Fibroblast of lung (primary cell): ENCODE measurements at regions not wholly inside any gene's neighbourhood (a gene's known extent, or its start where the extent isn't known, plus 50 kb on each side); places are given as distances from the start of the nearest gene placed in this dataset.
"Not testable (repeated sequence)": the region's sequence is repeated elsewhere in the genome, so short reads cannot be mapped to it uniquely, and the experiment has no call there.

Source experiments
- DNase-seq, 2 donors: peaks; one replicate each; pipeline versions ENCODE4 v3.0.0 to v3.0.0-alpha.2; 2010; ENCODE audit warnings: low read depth in 2 of 2
- H2AFZ ChIP-seq: 2 replicates; pipeline ENCODE4 v1.5.1; 2012; ENCODE audit warnings: low read length, control low read depth, inconsistent platforms
- H3K27ac ChIP-seq: 2 replicates; pipeline ENCODE4 v1.5.1; 2011; ENCODE audit warnings: low read length, control low read depth; ENCODE audit not compliant: insufficient read depth
- H3K27me3 ChIP-seq: 2 replicates; pipeline ENCODE4 v1.5.1; 2011; ENCODE audit warnings: mild to moderate bottlenecking, low read length; ENCODE audit not compliant: control insufficient read depth, insufficient read depth
- H3K36me3 ChIP-seq: 2 replicates; pipeline ENCODE4 v1.5.1; 2011; ENCODE audit warnings: low read length; ENCODE audit not compliant: control insufficient read depth, insufficient read depth
- H3K4me1 ChIP-seq: 2 replicates; pipeline ENCODE4 v1.5.1; 2011; ENCODE audit warnings: low read length; ENCODE audit not compliant: control insufficient read depth, insufficient read depth; ENCODE audit errors: extremely low read depth
- H3K4me2 ChIP-seq: 2 replicates; pipeline ENCODE4 v1.5.1; 2011; ENCODE audit warnings: low read length, control low read depth; ENCODE audit not compliant: insufficient read depth; ENCODE audit errors: extremely low read depth
- H3K4me3 ChIP-seq, 4 experiments: fragments of 200-600 bp in 1 of 4; sonication (generic) in 1 of 4; replicated peaks in 1 of 4; 2 replicates each; pipeline ENCODE4 v1.5.1; 2011 to 2016; ENCODE audit warnings: low read length in 4 of 4, low read depth in 3 of 4, mild to moderate bottlenecking in 3 of 4, control low read depth in 2 of 4, inconsistent platforms in 1 of 4, mixed read lengths in 1 of 4; ENCODE audit not compliant: insufficient read depth in 1 of 4; ENCODE audit errors: control extremely low read depth in 1 of 4
- H3K79me2 ChIP-seq: 2 replicates; pipeline ENCODE4 v1.5.1; 2012; ENCODE audit warnings: mild to moderate bottlenecking, low read length, inconsistent platforms; ENCODE audit not compliant: control insufficient read depth, insufficient read depth
- H3K9ac ChIP-seq: 2 replicates; pipeline ENCODE4 v1.5.1; 2011; ENCODE audit warnings: mild to moderate bottlenecking, low read length, control low read depth; ENCODE audit not compliant: insufficient read depth
- H3K9me3 ChIP-seq: 2 replicates; pipeline ENCODE4 v1.5.1; 2012; ENCODE audit warnings: low read depth, low read length; ENCODE audit not compliant: control insufficient read depth, insufficient read depth
- H4K20me1 ChIP-seq: 2 replicates; pipeline ENCODE4 v1.5.1; 2011; ENCODE audit warnings: low read length; ENCODE audit not compliant: control insufficient read depth, insufficient read depth; ENCODE audit errors: extremely low read depth
- EZH2 ChIP-seq: IDR thresholded peaks from 2 replicates; pipeline ENCODE4 v1.5.1; 2012; ENCODE audit warnings: low read length, control low read depth, mild to moderate bottlenecking; ENCODE audit errors: missing control alignments
- TF ChIP-seq, protein P1 (sequence below), 2 donors: IDR thresholded peaks in 1 of 2; conservative IDR thresholded peaks in 1 of 2; 1 replicate in 1 of 2; 2 replicates in 1 of 2; pipeline ENCODE4 v1.5.1; 2011 to 2012; ENCODE audit warnings: low read length in 2 of 2, control low read depth in 1 of 2, inconsistent platforms in 1 of 2, low read depth in 1 of 2, mild to moderate bottlenecking in 1 of 2

DNA sequence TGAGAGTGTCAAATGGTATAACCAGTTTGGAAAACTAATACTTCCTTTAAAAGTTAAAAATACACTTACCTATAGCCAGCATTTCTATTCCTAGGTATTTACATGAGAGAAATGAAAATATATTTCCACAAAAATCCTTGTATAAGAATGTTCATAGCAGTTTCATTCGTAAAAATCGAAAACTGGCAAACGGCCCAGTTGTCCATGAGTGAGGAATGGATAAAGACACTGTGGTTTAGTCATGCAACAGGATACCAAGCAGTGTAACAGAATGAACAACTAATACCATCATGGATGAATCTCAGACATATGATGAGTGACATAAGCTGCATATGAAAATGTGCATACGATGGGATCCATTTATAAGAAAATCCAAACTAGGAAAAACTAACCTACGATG, 136.7 kb downstream of the MACROH2A1 start:
- no peaks in the 10 kb centered on the region for H3K79me2 ChIP-seq
- no peak overlapping the region for H3K4me2 ChIP-seq
- TF ChIP-seq EZH2: no peak
- TF ChIP-seq, protein P1, sequence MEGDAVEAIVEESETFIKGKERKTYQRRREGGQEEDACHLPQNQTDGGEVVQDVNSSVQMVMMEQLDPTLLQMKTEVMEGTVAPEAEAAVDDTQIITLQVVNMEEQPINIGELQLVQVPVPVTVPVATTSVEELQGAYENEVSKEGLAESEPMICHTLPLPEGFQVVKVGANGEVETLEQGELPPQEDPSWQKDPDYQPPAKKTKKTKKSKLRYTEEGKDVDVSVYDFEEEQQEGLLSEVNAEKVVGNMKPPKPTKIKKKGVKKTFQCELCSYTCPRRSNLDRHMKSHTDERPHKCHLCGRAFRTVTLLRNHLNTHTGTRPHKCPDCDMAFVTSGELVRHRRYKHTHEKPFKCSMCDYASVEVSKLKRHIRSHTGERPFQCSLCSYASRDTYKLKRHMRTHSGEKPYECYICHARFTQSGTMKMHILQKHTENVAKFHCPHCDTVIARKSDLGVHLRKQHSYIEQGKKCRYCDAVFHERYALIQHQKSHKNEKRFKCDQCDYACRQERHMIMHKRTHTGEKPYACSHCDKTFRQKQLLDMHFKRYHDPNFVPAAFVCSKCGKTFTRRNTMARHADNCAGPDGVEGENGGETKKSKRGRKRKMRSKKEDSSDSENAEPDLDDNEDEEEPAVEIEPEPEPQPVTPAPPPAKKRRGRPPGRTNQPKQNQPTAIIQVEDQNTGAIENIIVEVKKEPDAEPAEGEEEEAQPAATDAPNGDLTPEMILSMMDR (conservative IDR thresholded peaks at IDR 0.05 in 1 of 2, IDR thresholded peaks at IDR 0.05 in 1 of 2; ENCODE audit: low read depth in 1 of 2, low read length in 2 of 2): no peak
- H3K4me1 ChIP-seq: peaks cover 16% of the 10 kb centered on the region
- no peaks in the 10 kb centered on the region for H3K27me3 ChIP-seq
- H3K27ac ChIP-seq: no peak overlapping the region
- no peaks in the 10 kb centered on the region for H4K20me1 ChIP-seq
- no peak overlapping the region for H3K9ac ChIP-seq
- no peak overlapping the region for H3K4me3 ChIP-seq
- H3K9me3 ChIP-seq: no peaks in the 10 kb centered on the region
- H2AFZ ChIP-seq: no peak overlapping the region
- no peaks in the 10 kb centered on the region for H3K36me3 ChIP-seq
- no peak for DNase-seq

DNA sequence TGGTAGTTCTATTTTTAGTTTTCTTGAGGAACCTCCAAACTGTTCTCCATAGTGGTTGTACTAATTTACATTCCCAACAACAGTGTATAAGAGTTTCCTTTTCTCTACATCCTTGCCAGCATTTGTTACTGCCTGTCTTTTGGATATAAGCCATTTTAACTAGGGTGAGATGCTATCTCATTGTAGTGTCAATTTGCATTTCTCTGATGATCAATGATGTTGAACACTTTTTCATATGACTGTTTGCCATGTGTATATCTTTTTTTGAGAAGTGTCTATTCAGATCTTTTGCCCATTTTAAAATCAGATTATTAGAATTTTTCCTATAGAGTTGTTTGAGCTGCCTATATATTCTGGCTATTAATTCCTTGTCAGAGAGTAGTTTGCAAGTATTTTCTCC, 138.9 kb downstream of the MACROH2A1 start:
- not testable (repeated sequence) for DNase-seq, H3K4me3 ChIP-seq, H3K36me3 ChIP-seq, H2AFZ ChIP-seq, H4K20me1 ChIP-seq, H3K9ac ChIP-seq, H3K27me3 ChIP-seq, H3K27ac ChIP-seq, H3K4me2 ChIP-seq, H3K79me2 ChIP-seq, H3K9me3 ChIP-seq, H3K4me1 ChIP-seq

DNA sequence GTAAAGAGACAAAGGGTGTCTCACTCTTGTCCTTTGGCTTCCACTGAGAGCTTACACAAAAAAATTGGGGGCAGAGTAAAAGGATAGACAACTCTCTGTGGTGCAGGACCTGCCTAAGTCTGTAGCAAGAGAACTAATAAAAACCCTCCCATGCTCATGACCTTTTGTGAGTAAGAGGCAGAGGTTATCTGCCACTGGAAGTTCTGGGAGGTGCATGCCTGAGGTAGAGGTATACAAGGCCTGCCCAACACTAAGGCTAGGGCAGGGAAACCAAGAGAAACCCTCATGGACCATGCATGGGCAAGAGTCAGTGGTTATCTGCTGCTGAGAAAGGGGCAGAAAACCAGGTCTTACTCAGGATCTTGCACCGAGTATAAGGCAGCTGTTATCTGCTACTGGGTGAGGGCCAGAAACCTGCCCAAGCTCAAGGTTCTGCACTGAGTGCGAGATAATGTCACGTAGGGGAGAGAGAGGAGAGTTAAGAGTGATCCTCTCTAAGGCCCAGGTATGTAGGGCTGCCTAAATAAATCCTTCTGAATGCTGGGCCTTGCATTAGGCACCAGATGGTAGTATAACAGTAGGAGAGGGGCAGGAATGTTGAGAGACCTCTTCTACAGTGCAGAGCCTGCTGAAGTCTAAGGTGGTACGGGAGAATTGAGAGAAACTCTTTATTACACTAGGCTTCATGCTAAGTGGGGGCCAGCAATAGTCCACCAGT, 143.4 kb downstream of the MACROH2A1 start:
- Histone ChIP-seq H3K4me2 (no peak overlapping the region), H2AFZ (no peak overlapping the region), H4K20me1 (no peaks in the 10 kb centered on the region), H3K9ac (no peak overlapping the region), H3K4me3 (no peak overlapping the region), H3K9me3 (no peaks in the 10 kb centered on the region), H3K36me3 (no peaks in the 10 kb centered on the region), H3K27me3 (no peaks in the 10 kb centered on the region), H3K27ac (no peak overlapping the region), H3K4me1 (no peaks in the 10 kb centered on the region), H3K79me2 (no peaks in the 10 kb centered on the region)
- DNase-seq: no peak
- TF ChIP-seq EZH2: no peak
- TF ChIP-seq, protein P1 (conservative IDR thresholded peaks at IDR 0.05 in 1 of 2, IDR thresholded peaks at IDR 0.05 in 1 of 2; ENCODE audit: low read depth in 1 of 2, low read length in 2 of 2): no peak
